ENCODE measurements at regions not wholly inside any gene's neighbourhood (a gene's known extent, or its start where the extent isn't known, plus 50 kb on each side); places are given as distances from the start of the nearest gene placed in this dataset.

- no peak overlapping the region for H3K27ac ChIP-seq (ENCODE audit: insufficient read depth, low read length)
- peak; percentile 16 for DNase-seq
- H4K5ac ChIP-seq (ENCODE audit: low read depth, low read length) = no peak overlapping the region
- H2AK9ac ChIP-seq (replicated peaks; ENCODE audit: low read depth, low read length, poor library complexity) = no peak overlapping the region
- H3K9ac ChIP-seq (ENCODE audit: low read depth, low read length) = no peak overlapping the region
- no peak overlapping the region for H2AK5ac ChIP-seq (ENCODE audit: low read depth, low read length)
- intact Hi-C loops (cut with micrococcal nuclease) = no loop called here
- POLR2A ChIA-PET (ENCODE audit: unreplicated experiment) = no interaction called here
- H3K4me3 ChIP-seq (ENCODE audit: insufficient read depth, low read depth, low read length) = no peak overlapping the region
- no peak overlapping the region for H3K18ac ChIP-seq (ENCODE audit: low read depth, low read length)
- peaks cover 3% of the 10 kb centered on the region; the same call in 1 of the 2 replicates for H3K4me1 ChIP-seq (ENCODE audit: control insufficient read depth, insufficient read depth, low read length)
- BruUV-seq (replicated peaks) = no TSS peak
- CTCF ChIA-PET = no interaction called here
- WGBS, 2 experiments (ENCODE audit: extremely low coverage in 2 of 2, insufficient read length in 1 of 2) = 90% methylated on average over 2 of the region's 4 CpGs; no CpG with 5 or more reads in 1 of the 2 experiments
- H3K9me1 ChIP-seq (ENCODE audit: insufficient read depth, low read length) = no peaks in the 10 kb centered on the region
- H3K9me3 ChIP-seq (ENCODE audit: control insufficient read depth, insufficient read depth, low read length) = no peaks in the 10 kb centered on the region
- no peak overlapping the region for H3K23ac ChIP-seq (ENCODE audit: low read depth, low read length)
- peaks cover 40% of the 10 kb centered on the region for H3K27me3 ChIP-seq (ENCODE audit: control insufficient read depth, insufficient read depth, low read length)
- H2BK120ac ChIP-seq (ENCODE audit: low read depth, low read length) = no peak overlapping the region
- H3K79me1 ChIP-seq (ENCODE audit: low read depth in 1 of 2, low read length in 2 of 2) = no peaks in the 10 kb centered on the region
- H2BK15ac ChIP-seq (ENCODE audit: low read depth, low read length) = no peak overlapping the region
- H4K20me1 ChIP-seq (ENCODE audit: insufficient read depth, low read length) = no peaks in the 10 kb centered on the region
- H3K4me2 ChIP-seq (ENCODE audit: low read depth, low read length) = no peak overlapping the region
- no peak overlapping the region for H2AFZ ChIP-seq (replicated peaks; ENCODE audit: low read length, poor library complexity)
- H4K91ac ChIP-seq (ENCODE audit: insufficient read depth, low read depth, low read length) = no peak overlapping the region
- TF ChIP-seq SMC3 (IDR thresholded peaks at IDR 0.05; ENCODE audit: low read depth, low read length) = no peak
- TF ChIP-seq RCOR1 (IDR thresholded peaks at IDR 0.05; ENCODE audit: insufficient replicate concordance, low read length) = no peak
- no peak for TF ChIP-seq MAFK (IDR thresholded peaks at IDR 0.05; ENCODE audit: low read depth, low read length)
- no peak for TF ChIP-seq NFE2L2 (IDR thresholded peaks at IDR 0.05; ENCODE audit: low read depth, low read length)
- TF ChIP-seq CTCF (conservative IDR thresholded peaks at IDR 0.05; ENCODE audit: low read depth, low read length) = no peak
- no peak for TF ChIP-seq POLR2A (IDR thresholded peaks at IDR 0.05; ENCODE audit: low read depth, low read length)
- TF ChIP-seq RAD21 (IDR thresholded peaks at IDR 0.05; ENCODE audit: low read length) = no peak
- TF ChIP-seq CHD1 (IDR thresholded peaks at IDR 0.05; ENCODE audit: low read depth, low read length) = no peak
- no peak for TF ChIP-seq MXI1 (IDR thresholded peaks at IDR 0.05; ENCODE audit: borderline replicate concordance, low read depth, low read length)
- no peak for TF ChIP-seq MAZ (IDR thresholded peaks at IDR 0.05; ENCODE audit: borderline replicate concordance, low read depth, low read length)
- no peak for TF ChIP-seq ELK1 (IDR thresholded peaks at IDR 0.05; ENCODE audit: borderline replicate concordance, low read depth, low read length)
- TF ChIP-seq USF2 (IDR thresholded peaks at IDR 0.05; ENCODE audit: low read depth, low read length) = no peak
- no peak for TF ChIP-seq RFX5 (IDR thresholded peaks at IDR 0.05; ENCODE audit: low read depth, low read length)
- no peak for TF ChIP-seq CEBPB (IDR thresholded peaks at IDR 0.05; ENCODE audit: low read depth, low read length)
- no peak for TF ChIP-seq BHLHE40 (IDR thresholded peaks at IDR 0.05; ENCODE audit: low read depth, low read length)
- no peak for TF ChIP-seq FOS (IDR thresholded peaks at IDR 0.05; ENCODE audit: low read depth, low read length)
- H3K14ac ChIP-seq (replicated peaks; ENCODE audit: low read depth, low read length) = no peak overlapping the region
- no peak for ATAC-seq (ENCODE audit: low read depth)
- dilution Hi-C loops (cut with HindIII; ENCODE audit: low sequenced_read_pairs, unreplicated experiment) = no loop called here
- no peak overlapping the region for H4K8ac ChIP-seq (ENCODE audit: low read depth in 2 of 2, low read length in 2 of 2)
- in situ Hi-C loops (cut with MboI; ENCODE audit: low sequenced_read_pairs) = no loop called here
- no peaks in the 10 kb centered on the region for H3K36me3 ChIP-seq (ENCODE audit: control insufficient read depth, insufficient read depth, low read length)
- no peak overlapping the region for H3K56ac ChIP-seq (ENCODE audit: extremely low read depth, insufficient read depth, low read length)
- no peak overlapping the region for H2BK20ac ChIP-seq (ENCODE audit: low read depth, low read length)
- H3K4ac ChIP-seq (ENCODE audit: low read depth, low read length) = no peak overlapping the region
- H2BK5ac ChIP-seq (ENCODE audit: low read depth, low read length, poor library complexity, severe bottlenecking) = no peak overlapping the region
Measured at GRCh38 chr1:31488528-31488927, 75.5 kb downstream of the SERINC2 start.
